ENCODE measurements at regions not wholly inside any gene's neighbourhood (a gene's known extent, or its start where the extent isn't known, plus 50 kb on each side); places are given as distances from the start of the nearest gene placed in this dataset.
"Not testable (repeated sequence)": the region's sequence is repeated elsewhere in the genome, so short reads cannot be mapped to it uniquely, and the experiment has no call there.

- H3K4me3 ChIP-seq (replicated peaks; ENCODE audit: low read depth, low read length) = no peak overlapping the region
- DNase-seq (ENCODE audit: extremely low read depth, low read depth) = no peak
- no peak for TF ChIP-seq CTCF (IDR thresholded peaks at IDR 0.05; ENCODE audit: low read depth, low read length, missing control alignments)
Measured at GRCh38 chr5:143594902-143595818, 191.7 kb upstream of the NR3C1 start.

GRCh38 chr5:143593723-143594122, 190.2 kb upstream of the NR3C1 start:
- TF ChIP-seq CTCF (IDR thresholded peaks at IDR 0.05; ENCODE audit: low read depth, low read length, missing control alignments) = no peak
- DNase-seq (ENCODE audit: extremely low read depth, low read depth) = no peak
- no peak overlapping the region for H3K4me3 ChIP-seq (replicated peaks; ENCODE audit: low read depth, low read length)

- H3K4me3 ChIP-seq (replicated peaks; ENCODE audit: low read depth, low read length) = no peak overlapping the region
- no peak for DNase-seq (ENCODE audit: extremely low read depth, low read depth)
- TF ChIP-seq CTCF (IDR thresholded peaks at IDR 0.05; ENCODE audit: low read depth, low read length, missing control alignments) = no peak
Measured at GRCh38 chr5:143592648-143593047, 189.2 kb upstream of the NR3C1 start.

GRCh38 chr5:143588933-143589662, 185.6 kb upstream of the NR3C1 start:
- no peak for DNase-seq (ENCODE audit: extremely low read depth, low read depth)
- H3K4me3 ChIP-seq (replicated peaks; ENCODE audit: low read depth, low read length) = no peak overlapping the region
- TF ChIP-seq CTCF (IDR thresholded peaks at IDR 0.05; ENCODE audit: low read depth, low read length, missing control alignments) = no peak

GRCh38 chr5:143588121-143588520, 184.6 kb upstream of the NR3C1 start:
- H3K4me3 ChIP-seq (replicated peaks; ENCODE audit: low read depth, low read length); DNase-seq (ENCODE audit: extremely low read depth, low read depth): not testable (repeated sequence)

- DNase-seq (ENCODE audit: extremely low read depth, low read depth) = no peak
- no peak overlapping the region for H3K4me3 ChIP-seq (replicated peaks; ENCODE audit: low read depth, low read length)
- TF ChIP-seq CTCF (IDR thresholded peaks at IDR 0.05; ENCODE audit: low read depth, low read length, missing control alignments) = no peak
Measured at GRCh38 chr5:143586781-143587362, 183.4 kb upstream of the NR3C1 start.

- no peak for TF ChIP-seq CTCF (IDR thresholded peaks at IDR 0.05; ENCODE audit: low read depth, low read length, missing control alignments)
- H3K4me3 ChIP-seq (replicated peaks; ENCODE audit: low read depth, low read length) = no peak overlapping the region
- no peak for DNase-seq (ENCODE audit: extremely low read depth, low read depth)
Measured at GRCh38 chr5:143585970-143586369, 182.5 kb upstream of the NR3C1 start.
